ENCODE measurements at regions not wholly inside any gene's neighbourhood (a gene's known extent, or its start where the extent isn't known, plus 50 kb on each side); places are given as distances from the start of the nearest gene placed in this dataset.
"Not testable (repeated sequence)": the region's sequence is repeated elsewhere in the genome, so short reads cannot be mapped to it uniquely, and the experiment has no call there.

DNA sequence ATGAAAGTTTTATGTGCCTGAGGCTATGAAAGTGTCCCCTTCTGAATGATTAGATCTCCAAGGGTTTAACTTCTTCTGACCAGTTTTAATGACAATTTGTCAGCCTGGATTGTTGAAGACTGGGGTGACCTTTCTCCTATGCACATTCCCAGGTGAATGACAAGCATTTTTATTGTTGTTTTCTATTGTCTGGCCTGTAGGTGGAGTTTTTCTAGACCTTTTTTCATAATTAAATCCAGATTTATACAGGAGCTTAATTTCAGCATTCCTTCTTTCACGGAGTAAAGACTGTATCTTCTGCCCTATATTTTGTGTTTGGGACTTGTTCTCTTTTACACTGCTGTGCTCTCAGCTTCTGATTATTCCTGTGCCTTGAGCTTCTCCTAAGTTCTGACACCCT, 125.0 kb upstream of the FAR2 start:
- H3K9me3 Mint-ChIP-seq = no peaks in the 10 kb centered on the region
- H3K36me3 Mint-ChIP-seq (ENCODE audit: low read depth) = no peaks in the 10 kb centered on the region
- H3K27ac Mint-ChIP-seq = no peak overlapping the region
- no peaks in the 10 kb centered on the region for H3K4me1 Mint-ChIP-seq
- no peak for DNase-seq
- TF ChIP-seq, protein P1, sequence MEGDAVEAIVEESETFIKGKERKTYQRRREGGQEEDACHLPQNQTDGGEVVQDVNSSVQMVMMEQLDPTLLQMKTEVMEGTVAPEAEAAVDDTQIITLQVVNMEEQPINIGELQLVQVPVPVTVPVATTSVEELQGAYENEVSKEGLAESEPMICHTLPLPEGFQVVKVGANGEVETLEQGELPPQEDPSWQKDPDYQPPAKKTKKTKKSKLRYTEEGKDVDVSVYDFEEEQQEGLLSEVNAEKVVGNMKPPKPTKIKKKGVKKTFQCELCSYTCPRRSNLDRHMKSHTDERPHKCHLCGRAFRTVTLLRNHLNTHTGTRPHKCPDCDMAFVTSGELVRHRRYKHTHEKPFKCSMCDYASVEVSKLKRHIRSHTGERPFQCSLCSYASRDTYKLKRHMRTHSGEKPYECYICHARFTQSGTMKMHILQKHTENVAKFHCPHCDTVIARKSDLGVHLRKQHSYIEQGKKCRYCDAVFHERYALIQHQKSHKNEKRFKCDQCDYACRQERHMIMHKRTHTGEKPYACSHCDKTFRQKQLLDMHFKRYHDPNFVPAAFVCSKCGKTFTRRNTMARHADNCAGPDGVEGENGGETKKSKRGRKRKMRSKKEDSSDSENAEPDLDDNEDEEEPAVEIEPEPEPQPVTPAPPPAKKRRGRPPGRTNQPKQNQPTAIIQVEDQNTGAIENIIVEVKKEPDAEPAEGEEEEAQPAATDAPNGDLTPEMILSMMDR (IDR thresholded peaks at IDR 0.05) = no peak
- peaks cover 3% of the 10 kb centered on the region for H3K27me3 Mint-ChIP-seq (ENCODE audit: low read depth, poor library complexity)
- no peak overlapping the region for H3K4me3 Mint-ChIP-seq

- H3K9me3 Mint-ChIP-seq = no peaks in the 10 kb centered on the region
- TF ChIP-seq, protein P1 (IDR thresholded peaks at IDR 0.05) = no peak
- H3K36me3 Mint-ChIP-seq (ENCODE audit: low read depth) = no peaks in the 10 kb centered on the region
- H3K4me1 Mint-ChIP-seq = no peaks in the 10 kb centered on the region
- no peak for DNase-seq
- H3K27ac Mint-ChIP-seq = no peak overlapping the region
- no peak overlapping the region for H3K4me3 Mint-ChIP-seq
- H3K27me3 Mint-ChIP-seq (ENCODE audit: low read depth, poor library complexity) = peaks cover 3% of the 10 kb centered on the region
Measured at GRCh38 chr12:29025937-29026336, 123.1 kb upstream of the FAR2 start.

DNA sequence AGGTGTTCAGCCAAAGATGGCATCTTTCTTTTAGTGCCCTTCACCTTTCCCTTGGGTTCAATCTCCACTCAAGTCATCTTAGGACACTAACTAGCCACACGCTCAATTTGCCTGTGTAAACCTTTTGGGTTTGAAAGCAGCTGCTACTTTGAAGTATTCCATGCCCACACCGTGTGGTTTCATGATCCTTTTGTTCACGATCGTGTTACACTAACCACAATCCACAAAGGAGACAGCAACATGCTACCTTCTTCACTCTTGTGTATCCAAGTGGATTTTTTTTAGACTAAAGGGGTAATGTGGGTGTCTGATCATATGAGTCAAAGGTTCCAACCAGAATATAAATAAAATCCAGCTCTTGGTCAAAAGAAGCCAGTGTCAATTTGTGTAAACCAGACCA, 122.7 kb upstream of the FAR2 start:
- no peak for DNase-seq
- H3K36me3 Mint-ChIP-seq (ENCODE audit: low read depth) = no peaks in the 10 kb centered on the region

DNA sequence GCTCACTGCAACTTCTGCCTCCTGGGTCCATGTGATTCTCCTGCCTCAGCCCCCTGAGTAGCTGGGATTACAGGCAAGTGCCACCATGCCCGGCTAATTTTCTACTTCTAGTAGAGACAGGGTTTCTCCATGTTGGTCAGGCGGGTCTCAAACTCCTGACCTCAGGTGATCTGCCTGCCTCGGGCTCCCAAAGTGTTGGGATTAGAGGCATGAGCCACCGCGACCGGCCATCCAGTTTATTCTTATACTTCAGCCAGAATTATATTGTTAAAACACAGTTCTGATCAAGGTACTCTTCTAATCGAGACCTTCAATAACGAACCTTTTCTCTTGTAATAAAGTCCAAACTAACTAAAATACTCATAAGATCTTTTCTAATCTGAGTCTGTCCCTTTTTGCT, 119.6 kb upstream of the FAR2 start:
- H3K27me3 Mint-ChIP-seq (ENCODE audit: low read depth, poor library complexity); H3K4me3 Mint-ChIP-seq; H3K9me3 Mint-ChIP-seq; H3K36me3 Mint-ChIP-seq (ENCODE audit: low read depth); H3K27ac Mint-ChIP-seq; DNase-seq; H3K4me1 Mint-ChIP-seq: not testable (repeated sequence)

More for the DNA sequence above, 122.7 kb upstream of the FAR2 start:
- peaks cover 3% of the 10 kb centered on the region for H3K27me3 Mint-ChIP-seq (ENCODE audit: low read depth, poor library complexity)
- no peaks in the 10 kb centered on the region for H3K9me3 Mint-ChIP-seq
- H3K4me3 Mint-ChIP-seq = no peak overlapping the region
- TF ChIP-seq, protein P1 (IDR thresholded peaks at IDR 0.05) = no peak
- H3K4me1 Mint-ChIP-seq = no peaks in the 10 kb centered on the region
- no peak overlapping the region for H3K27ac Mint-ChIP-seq

DNA sequence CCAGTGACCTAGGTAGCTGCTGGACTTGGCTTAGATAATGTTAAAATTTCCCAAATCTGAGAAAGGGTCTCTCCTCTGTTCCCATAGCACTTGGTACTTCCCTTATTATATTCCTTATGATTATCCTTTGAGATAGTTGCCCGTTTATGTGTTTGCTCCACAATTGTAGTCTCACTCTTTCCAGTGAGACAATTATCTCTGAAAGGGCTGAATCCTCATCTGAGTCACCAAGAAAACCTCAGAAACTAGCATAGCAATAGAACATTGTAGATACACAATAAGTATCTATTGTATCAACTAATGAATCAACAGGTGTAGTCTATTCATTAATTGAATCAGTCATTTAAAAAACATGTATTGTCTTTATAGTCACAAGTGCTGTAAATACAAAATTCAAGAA, 119.1 kb upstream of the FAR2 start:
- TF ChIP-seq, protein P1 (IDR thresholded peaks at IDR 0.05) = no peak
- Mint-ChIP-seq H3K27me3 (ENCODE audit: low read depth, poor library complexity) (no peaks in the 10 kb centered on the region), H3K27ac (no peak overlapping the region), H3K9me3 (no peaks in the 10 kb centered on the region), H3K4me3 (no peak overlapping the region), H3K36me3 (ENCODE audit: low read depth) (no peaks in the 10 kb centered on the region), H3K4me1 (no peaks in the 10 kb centered on the region)
- no peak for DNase-seq

DNA sequence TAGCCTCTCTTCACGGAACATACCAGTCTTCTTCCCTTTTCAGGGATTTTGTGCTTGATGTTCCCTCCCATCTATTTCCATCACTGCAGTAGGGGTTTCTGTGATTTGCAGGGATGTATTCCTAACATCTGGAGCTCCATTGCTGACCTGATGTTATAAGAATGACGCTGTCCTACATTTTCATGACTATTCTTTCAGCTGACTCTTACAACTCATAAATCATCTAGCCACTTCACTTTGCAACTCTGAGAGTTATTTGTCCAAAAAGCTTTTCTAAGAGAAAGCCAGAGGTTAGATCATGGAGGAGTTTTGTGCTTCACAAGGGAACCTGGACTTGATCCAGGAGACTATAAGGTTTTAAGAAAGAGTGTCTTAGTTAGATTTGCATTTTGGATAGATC, 116.6 kb upstream of the FAR2 start:
- Mint-ChIP-seq H3K4me3 (no peak overlapping the region), H3K4me1 (no peaks in the 10 kb centered on the region), H3K27ac (no peak overlapping the region), H3K36me3 (ENCODE audit: low read depth) (no peaks in the 10 kb centered on the region), H3K9me3 (no peaks in the 10 kb centered on the region), H3K27me3 (ENCODE audit: low read depth, poor library complexity) (no peaks in the 10 kb centered on the region)
- TF ChIP-seq, protein P1 (IDR thresholded peaks at IDR 0.05) = no peak
- no peak for DNase-seq

Measured in nephron progenitor cell (in vitro differentiated cells).